ENCODE measurements at regions not wholly inside any gene's neighbourhood (a gene's known extent, or its start where the extent isn't known, plus 50 kb on each side); places are given as distances from the start of the nearest gene placed in this dataset.

DNA sequence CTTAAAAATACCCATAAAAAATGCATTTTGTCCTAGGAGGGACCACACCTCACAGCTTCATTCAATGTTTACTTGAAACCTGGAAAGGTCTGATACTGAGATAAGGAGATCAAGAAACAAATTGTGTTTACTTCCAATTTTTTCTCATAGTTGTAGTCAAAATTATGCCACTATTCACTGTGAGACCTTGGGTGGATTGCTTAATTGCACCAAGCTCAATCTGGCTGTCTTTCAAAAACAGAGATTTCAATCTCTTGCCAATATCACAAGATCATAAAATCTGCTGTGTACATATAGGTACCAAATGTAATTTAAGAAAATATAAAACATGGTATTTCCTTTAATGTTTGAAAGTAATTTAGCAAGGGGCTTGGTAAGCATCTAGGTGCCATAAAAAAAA lies 186.4 kb upstream of the THBS1 start:
- no peaks in the 10 kb centered on the region for H3K4me1 ChIP-seq
- no peaks in the 10 kb centered on the region for H3K9me3 ChIP-seq
- no peak overlapping the region for H3K4me3 ChIP-seq
- in situ Hi-C loops (cut with MboI; ENCODE audit: low sequenced_read_pairs): no loop called here
- DNase-seq (ENCODE audit: low spot score in 2 of 2): no peak
- no peaks in the 10 kb centered on the region for H3K27me3 ChIP-seq (ENCODE audit: low read depth)
- no peaks in the 10 kb centered on the region for H3K36me3 ChIP-seq (replicated peaks)

DNA sequence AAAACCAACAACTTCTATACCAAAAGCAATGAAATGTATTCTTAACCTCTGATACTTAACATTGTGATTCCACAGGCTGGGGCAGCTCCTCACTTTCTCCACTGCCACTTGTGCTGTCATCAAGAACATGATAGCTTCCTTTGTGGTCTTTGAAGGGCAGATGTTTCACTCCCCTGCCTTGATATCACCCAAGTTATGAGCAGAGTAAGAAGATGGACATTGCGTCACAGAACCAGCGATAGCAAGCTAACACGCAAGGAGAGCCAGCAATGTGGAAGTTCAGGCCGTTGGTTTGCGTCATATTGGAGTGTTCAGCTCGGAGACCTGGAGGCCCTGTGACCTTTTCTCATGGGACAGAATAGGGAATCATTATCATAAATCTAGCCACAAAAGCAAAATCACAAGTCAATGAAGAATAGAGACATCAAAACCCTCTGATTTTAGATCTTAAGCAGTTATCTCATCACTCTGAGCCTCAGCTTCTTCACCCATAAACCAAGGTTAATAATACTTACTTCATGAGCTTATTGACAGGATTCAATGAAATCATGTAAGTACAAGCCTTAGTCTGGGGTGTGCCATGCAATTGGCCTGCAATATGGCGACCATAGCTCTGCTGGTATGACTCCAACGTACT lies 183.8 kb upstream of the THBS1 start:
- in situ Hi-C loops (cut with MboI; ENCODE audit: low sequenced_read_pairs): no loop called here
- DNase-seq (ENCODE audit: low spot score in 2 of 2): no peak
- no peaks in the 10 kb centered on the region for H3K9me3 ChIP-seq

DNA sequence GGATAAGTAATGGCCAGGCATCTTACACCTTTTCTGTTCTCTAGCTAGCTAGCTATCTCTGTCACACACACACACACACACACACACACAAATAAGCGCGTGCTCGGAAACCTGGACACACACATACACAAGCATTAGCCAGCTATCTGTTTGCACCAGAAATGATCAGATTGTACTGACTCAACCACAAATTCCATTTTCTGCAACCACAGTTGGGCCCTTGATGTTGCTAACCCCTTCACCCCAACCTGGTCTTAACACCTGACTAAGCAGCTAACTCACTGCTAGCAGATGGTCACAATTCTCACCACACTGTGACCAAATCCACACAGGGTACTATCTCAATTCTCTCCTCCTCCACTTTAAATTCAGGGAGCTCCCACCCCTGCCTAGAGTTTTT lies 183.0 kb upstream of the THBS1 start:
- in situ Hi-C loops (cut with MboI; ENCODE audit: low sequenced_read_pairs): no loop called here
- DNase-seq (ENCODE audit: low spot score in 2 of 2): no peak
- H3K27me3 ChIP-seq (ENCODE audit: low read depth): no peaks in the 10 kb centered on the region
- no peaks in the 10 kb centered on the region for H3K9me3 ChIP-seq
- no peak overlapping the region for H3K4me3 ChIP-seq
- no peaks in the 10 kb centered on the region for H3K36me3 ChIP-seq (replicated peaks)
- H3K4me1 ChIP-seq: no peaks in the 10 kb centered on the region

More for the DNA sequence above, 183.8 kb upstream of the THBS1 start:
- Histone ChIP-seq H3K36me3 (replicated peaks) (no peaks in the 10 kb centered on the region), H3K27me3 (ENCODE audit: low read depth) (no peaks in the 10 kb centered on the region), H3K4me1 (no peaks in the 10 kb centered on the region), H3K4me3 (no peak overlapping the region)

DNA sequence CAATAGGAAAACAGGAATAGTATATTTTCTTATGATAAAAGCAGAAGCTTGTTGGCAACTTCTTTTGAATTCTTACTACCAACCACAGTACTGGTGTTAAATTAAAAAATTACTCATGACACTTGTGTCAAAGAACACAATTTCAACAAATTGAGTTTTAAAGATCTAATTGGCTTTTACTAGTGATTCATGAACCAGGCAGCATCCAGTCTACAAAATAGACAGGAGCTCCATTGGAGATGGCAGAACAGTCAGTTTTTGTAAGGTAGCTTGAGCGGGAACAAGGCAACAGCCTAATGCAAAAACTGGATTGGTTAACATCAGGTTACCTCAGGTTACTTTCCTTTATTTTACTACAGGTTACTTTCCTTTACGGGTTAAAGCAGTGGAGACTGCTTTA lies 181.3 kb upstream of the THBS1 start:
- in situ Hi-C loops (cut with MboI; ENCODE audit: low sequenced_read_pairs): no loop called here
- H3K4me1 ChIP-seq: no peaks in the 10 kb centered on the region
- H3K27me3 ChIP-seq (ENCODE audit: low read depth): no peaks in the 10 kb centered on the region
- DNase-seq (ENCODE audit: low spot score in 2 of 2): no peak
- no peaks in the 10 kb centered on the region for H3K9me3 ChIP-seq
- no peak overlapping the region for H3K4me3 ChIP-seq
- H3K36me3 ChIP-seq (replicated peaks): no peaks in the 10 kb centered on the region

DNA sequence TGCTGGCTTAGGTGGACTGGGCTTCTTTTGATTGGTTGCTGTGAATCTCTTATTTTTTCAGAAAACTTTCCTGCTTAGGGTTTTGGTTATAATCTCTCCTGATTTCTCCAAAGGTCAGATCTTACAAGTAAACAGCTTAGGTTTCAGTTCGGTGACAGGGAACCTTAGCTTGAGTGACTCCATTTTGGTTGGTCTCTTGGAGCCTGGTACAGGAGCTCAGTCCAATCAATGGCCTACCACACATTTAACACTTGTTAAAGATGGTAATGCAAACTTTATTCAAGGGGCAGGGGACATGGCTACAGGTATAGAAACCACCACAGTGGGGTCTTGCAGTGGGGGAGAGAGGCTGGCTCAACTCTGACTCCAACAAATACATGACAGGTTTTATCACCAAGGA lies 180.9 kb upstream of the THBS1 start:
- DNase-seq (ENCODE audit: low spot score in 2 of 2): no peak
- in situ Hi-C loops (cut with MboI; ENCODE audit: low sequenced_read_pairs): no loop called here
- H3K9me3 ChIP-seq: no peaks in the 10 kb centered on the region

DNA sequence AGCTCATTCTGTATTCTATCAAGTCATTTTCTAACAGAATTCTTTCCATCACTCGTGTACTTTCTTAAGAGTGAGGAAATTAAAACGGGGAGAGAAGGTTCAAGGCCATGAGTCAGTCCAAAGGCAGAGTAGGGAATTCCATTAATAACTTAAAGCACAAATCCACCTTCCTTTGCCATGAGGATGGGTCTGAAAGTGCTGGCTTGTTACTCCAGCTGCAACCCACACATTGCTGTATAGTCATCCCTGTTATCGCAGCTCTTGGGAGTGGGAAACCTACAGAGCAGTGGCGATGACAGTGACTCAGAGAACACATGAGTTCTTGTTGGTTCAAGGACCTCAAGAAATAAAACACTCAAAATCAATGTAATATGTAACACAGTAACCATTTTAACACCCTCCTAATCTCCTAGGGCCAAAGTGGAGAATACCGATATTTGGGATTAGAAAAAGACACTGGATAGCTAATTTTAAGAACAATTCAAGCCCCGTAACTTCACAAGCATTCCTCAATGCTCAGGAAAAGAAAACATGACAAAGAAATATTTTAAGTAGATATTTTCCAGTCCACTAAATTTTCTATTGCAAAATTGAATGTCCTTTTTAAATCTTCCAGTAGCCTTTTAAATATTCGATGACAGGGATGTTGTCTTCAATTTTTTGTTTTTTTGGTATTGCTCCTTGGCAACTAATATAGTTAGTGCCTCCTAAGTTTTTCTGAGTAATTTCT lies 179.9 kb upstream of the THBS1 start:
- H3K9me3 ChIP-seq: no peaks in the 10 kb centered on the region
- in situ Hi-C loops (cut with MboI; ENCODE audit: low sequenced_read_pairs): no loop called here
- H3K27me3 ChIP-seq (ENCODE audit: low read depth): no peaks in the 10 kb centered on the region; the same call in 1 of the 2 replicates
- DNase-seq (ENCODE audit: low spot score in 2 of 2): no peak
- H3K36me3 ChIP-seq (replicated peaks): no peaks in the 10 kb centered on the region
- no peak overlapping the region for H3K4me3 ChIP-seq
- H3K4me1 ChIP-seq: no peaks in the 10 kb centered on the region

More for the DNA sequence above, 180.9 kb upstream of the THBS1 start:
- Histone ChIP-seq H3K27me3 (ENCODE audit: low read depth) (no peaks in the 10 kb centered on the region), H3K4me1 (no peaks in the 10 kb centered on the region), H3K4me3 (no peak overlapping the region), H3K36me3 (replicated peaks) (no peaks in the 10 kb centered on the region)

DNA sequence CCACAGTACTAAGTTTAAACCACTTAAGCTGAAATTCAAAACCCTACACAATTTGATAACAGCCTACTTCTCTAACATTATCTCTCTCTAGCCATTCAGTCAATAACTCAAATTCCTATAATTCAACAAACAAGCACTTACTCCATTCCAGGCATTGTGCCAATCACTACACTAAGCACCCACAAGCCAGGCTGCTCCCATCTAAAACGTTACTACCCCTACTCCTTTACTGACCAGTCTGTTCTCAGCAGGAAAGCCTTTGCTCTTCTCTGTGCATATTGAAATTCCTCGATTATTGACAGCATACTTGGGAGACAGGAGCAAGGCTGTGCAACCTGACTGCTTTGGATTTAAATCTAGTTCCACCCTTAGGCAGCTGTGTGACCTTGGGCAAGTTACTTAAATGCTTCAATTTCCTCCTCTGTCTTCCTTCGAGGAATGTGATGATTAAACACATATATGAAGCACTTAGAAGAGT lies 177.2 kb upstream of the THBS1 start:
- Histone ChIP-seq H3K9me3 (no peaks in the 10 kb centered on the region), H3K36me3 (replicated peaks) (no peaks in the 10 kb centered on the region), H3K4me3 (no peak overlapping the region), H3K4me1 (no peaks in the 10 kb centered on the region), H3K27me3 (ENCODE audit: low read depth) (no peaks in the 10 kb centered on the region; the same call in 1 of the 2 replicates)
- DNase-seq (ENCODE audit: low spot score in 2 of 2): no peak
- in situ Hi-C loops (cut with MboI; ENCODE audit: low sequenced_read_pairs): no loop called here

DNA sequence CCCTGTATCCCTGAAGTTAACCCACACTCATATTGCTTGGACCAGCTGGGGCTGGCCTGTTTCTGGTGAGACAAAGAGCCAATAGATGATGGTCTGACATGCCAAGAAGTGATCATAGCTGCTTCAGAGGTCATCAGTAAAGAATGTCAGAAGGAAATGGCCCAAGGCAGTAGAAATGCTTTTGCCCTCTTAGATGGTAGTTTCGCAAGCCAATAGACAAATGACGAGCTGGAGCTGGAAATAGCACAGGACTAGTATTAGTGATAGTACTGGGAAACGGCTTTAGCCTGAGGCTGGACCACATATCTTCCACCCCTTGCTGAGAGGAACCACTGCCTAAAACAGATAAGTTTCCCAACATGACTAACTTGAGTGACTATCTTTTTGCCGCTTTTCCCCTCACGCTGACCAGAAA lies 176.1 kb upstream of the THBS1 start:
- H3K9me3 ChIP-seq: no peaks in the 10 kb centered on the region
- no peak for DNase-seq (ENCODE audit: low spot score in 2 of 2)
- no peaks in the 10 kb centered on the region for H3K4me1 ChIP-seq
- no peak overlapping the region for H3K4me3 ChIP-seq
- H3K36me3 ChIP-seq (replicated peaks): no peaks in the 10 kb centered on the region
- in situ Hi-C loops (cut with MboI; ENCODE audit: low sequenced_read_pairs): no loop called here
- no peaks in the 10 kb centered on the region; the same call in 1 of the 2 replicates for H3K27me3 ChIP-seq (ENCODE audit: low read depth)

DNA sequence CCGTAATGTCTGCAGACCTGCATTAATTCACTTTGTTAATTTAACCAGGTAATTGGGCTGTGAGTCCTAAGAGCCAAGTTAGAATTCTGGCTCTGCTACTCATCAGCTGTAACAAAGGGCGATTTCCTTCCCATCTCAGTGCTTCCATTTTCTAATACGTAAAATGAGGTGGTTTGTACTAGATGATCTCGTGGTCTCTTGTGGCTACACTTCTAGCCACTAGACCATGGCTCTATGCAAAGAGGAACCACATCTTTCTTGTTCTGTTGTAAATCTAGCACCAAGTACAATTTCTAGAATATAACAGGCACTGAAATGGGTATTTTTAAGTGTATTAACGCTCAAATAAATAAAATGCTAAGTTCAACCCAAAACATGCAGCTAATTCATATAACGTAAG lies 174.4 kb upstream of the THBS1 start:
- DNase-seq (ENCODE audit: low spot score in 2 of 2): no peak
- Histone ChIP-seq H3K27me3 (ENCODE audit: low read depth) (no peaks in the 10 kb centered on the region; the same call in 1 of the 2 replicates), H3K4me3 (no peak overlapping the region), H3K36me3 (replicated peaks) (no peaks in the 10 kb centered on the region), H3K9me3 (no peaks in the 10 kb centered on the region), H3K4me1 (no peaks in the 10 kb centered on the region)
- in situ Hi-C loops (cut with MboI; ENCODE audit: low sequenced_read_pairs): no loop called here

DNA sequence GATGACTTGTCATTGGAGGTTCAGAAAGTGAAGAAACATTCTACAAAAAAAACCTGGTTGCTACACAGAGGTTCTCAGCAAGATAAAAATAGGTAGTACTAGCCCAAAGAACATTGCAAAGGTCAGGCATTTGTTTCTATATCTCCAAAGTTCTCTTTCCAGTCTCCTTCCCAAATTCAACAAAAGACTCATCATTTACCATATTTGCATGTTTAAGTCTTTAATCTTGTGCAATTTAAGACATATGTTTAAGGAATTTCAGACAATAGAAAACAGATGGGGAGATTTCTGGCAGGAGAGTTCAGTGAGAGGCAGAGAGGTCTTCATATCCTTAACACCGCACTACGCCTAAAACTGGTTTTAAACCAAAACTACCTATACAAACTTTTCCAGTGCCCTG lies 173.8 kb upstream of the THBS1 start:
- Histone ChIP-seq H3K9me3 (no peaks in the 10 kb centered on the region), H3K4me3 (no peak overlapping the region), H3K4me1 (no peaks in the 10 kb centered on the region), H3K36me3 (replicated peaks) (no peaks in the 10 kb centered on the region), H3K27me3 (ENCODE audit: low read depth) (no peaks in the 10 kb centered on the region; the same call in 1 of the 2 replicates)
- DNase-seq (ENCODE audit: low spot score in 2 of 2): no peak
- in situ Hi-C loops (cut with MboI; ENCODE audit: low sequenced_read_pairs): no loop called here

DNA sequence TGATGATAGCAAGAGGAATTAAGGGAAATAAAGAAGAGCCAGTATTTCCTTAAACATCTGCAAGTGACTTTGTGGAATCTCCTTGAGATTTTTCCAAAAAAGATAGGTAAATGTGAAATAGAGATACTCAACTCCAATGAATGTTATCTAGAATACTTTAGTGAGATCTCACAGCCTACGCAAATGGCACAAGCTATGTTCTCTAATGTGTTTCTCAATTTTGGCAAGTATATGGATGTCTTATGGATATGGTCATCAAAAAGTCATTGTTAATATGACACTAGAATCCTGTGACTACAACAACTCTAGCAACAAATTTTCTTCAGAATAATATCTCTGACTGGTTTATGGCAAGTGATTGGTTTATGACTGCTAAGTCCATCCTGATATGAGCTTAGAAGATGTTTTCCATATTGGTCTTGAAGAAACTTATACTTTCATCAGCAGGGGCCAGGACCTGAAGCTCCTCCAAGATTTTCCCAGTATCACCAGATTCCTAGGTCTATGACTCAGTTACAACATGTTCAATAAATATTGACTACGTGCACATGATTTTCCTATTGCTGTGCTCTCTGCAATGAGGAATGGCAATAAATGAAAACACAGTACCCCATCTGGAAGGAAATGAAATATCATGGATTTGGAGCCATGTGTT lies 170.9 kb upstream of the THBS1 start:
- Histone ChIP-seq H3K4me1 (no peaks in the 10 kb centered on the region), H3K9me3 (no peaks in the 10 kb centered on the region), H3K4me3 (no peak overlapping the region), H3K27me3 (ENCODE audit: low read depth) (no peaks in the 10 kb centered on the region; the same call in 1 of the 2 replicates), H3K36me3 (replicated peaks) (no peaks in the 10 kb centered on the region)
- no peak for DNase-seq (ENCODE audit: low spot score in 2 of 2)
- in situ Hi-C loops (cut with MboI; ENCODE audit: low sequenced_read_pairs): no loop called here

DNA sequence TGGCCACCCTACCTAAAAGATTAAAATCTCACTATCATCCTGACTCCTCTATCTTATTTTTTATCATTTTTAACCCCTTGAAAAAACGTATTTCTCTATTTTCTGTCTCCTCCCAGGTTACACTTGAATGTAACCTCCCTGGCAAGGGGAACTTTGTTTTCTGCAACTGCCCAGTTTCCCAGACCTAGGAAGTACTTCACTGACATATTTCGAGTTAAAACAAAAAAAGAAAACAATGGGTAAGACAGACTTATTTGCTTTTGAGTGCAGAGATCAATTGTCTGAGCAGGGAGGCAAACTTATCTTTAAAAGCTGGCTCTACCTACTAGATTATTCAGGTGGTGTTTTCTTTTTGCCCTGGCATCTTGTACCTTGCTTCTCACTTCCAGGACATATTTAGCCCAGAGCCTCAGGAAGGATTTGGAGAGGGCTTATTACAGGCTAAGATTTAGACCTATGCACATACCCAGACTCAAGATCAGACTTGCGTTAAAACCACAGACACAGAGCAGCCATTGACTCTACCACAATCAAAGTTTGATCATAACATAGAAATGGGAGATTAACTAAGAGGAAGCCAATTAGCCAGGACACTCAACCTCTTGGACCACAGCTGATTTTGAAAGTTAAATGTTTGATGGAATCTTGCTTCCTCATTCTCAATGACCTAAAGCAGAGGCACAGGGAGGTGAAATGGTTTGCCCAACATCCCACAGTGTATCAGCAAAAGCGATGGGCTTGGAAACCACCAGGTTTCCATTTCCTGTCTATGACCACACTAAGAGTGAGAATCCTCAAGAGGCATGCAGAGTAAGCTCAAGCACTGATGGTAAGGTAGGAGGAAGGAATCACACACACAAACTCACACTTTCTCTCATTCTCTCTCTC lies 169.5 kb upstream of the THBS1 start:
- no peak overlapping the region for H3K4me3 ChIP-seq
- no peak for DNase-seq (ENCODE audit: low spot score in 2 of 2)
- H3K36me3 ChIP-seq (replicated peaks): no peaks in the 10 kb centered on the region
- no peaks in the 10 kb centered on the region; the same call in 1 of the 2 replicates for H3K27me3 ChIP-seq (ENCODE audit: low read depth)
- in situ Hi-C loops (cut with MboI; ENCODE audit: low sequenced_read_pairs): no loop called here
- no peaks in the 10 kb centered on the region for H3K9me3 ChIP-seq
- H3K4me1 ChIP-seq: no peaks in the 10 kb centered on the region

DNA sequence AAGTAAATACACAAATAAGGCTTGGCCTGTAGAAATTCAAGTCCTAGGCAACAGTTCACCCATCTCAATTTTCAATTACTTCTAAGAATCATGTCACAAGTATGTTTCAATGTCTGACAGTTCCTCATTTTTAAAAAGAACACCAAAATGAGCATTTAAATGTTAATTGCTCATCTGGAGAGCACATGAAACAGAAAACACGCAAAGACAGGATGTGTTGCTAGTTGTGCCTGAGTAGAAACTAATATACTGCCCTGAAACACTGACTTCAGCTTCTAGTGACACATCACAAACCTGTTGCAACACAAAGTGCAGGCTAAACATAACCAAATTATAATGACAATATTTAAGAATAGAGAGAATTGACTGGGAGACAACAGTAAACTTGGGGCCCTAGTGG lies 167.3 kb upstream of the THBS1 start:
- Histone ChIP-seq H3K9me3 (no peaks in the 10 kb centered on the region), H3K4me3 (no peak overlapping the region), H3K4me1 (no peaks in the 10 kb centered on the region), H3K27me3 (ENCODE audit: low read depth) (no peaks in the 10 kb centered on the region), H3K36me3 (replicated peaks) (no peaks in the 10 kb centered on the region)
- in situ Hi-C loops (cut with MboI; ENCODE audit: low sequenced_read_pairs): no loop called here
- no peak for DNase-seq (ENCODE audit: low spot score in 2 of 2)

All from HAP-1 (cell line).